Activated CD8-positive, alpha-beta memory T cell treated with anti-CD3 and anti-CD28 coated beads for 24 hours (primary cell): ENCODE measurements at regions not wholly inside any gene's neighbourhood (a gene's known extent, or its start where the extent isn't known, plus 50 kb on each side); places are given as distances from the start of the nearest gene placed in this dataset.

Source experiments
- DNase-seq: peaks from one replicate; pipeline ENCODE4 v3.0.0-alpha.2; 2020

- DNase-seq = no peak
Measured at GRCh38 chr5:35416217-35416988, 186.1 kb upstream of the PRLR start.

- no peak for DNase-seq
Measured at GRCh38 chr5:35415309-35415708, 185.0 kb upstream of the PRLR start.

- no peak for DNase-seq
Measured at GRCh38 chr5:35409361-35409760, 179.1 kb upstream of the PRLR start.

GRCh38 chr5:35408146-35408545 is 177.9 kb upstream of the PRLR start:
- no peak for DNase-seq

GRCh38 chr5:35407697-35408096 is 177.4 kb upstream of the PRLR start:
- DNase-seq = no peak

GRCh38 chr5:35405938-35406337 is 175.7 kb upstream of the PRLR start:
- DNase-seq = no peak

GRCh38 chr5:35404701-35405100 is 174.4 kb upstream of the PRLR start:
- no peak for DNase-seq

GRCh38 chr5:35393901-35394300 is 163.6 kb upstream of the PRLR start:
- no peak for DNase-seq

- no peak for DNase-seq
Measured at GRCh38 chr5:35384658-35385057, 154.4 kb upstream of the PRLR start.

GRCh38 chr5:35383041-35383440 is 152.8 kb upstream of the PRLR start:
- no peak for DNase-seq

- DNase-seq = no peak
Measured at GRCh38 chr5:35377653-35378052, 147.4 kb upstream of the PRLR start.

GRCh38 chr5:35374584-35374983 is 144.3 kb upstream of the PRLR start:
- DNase-seq = no peak

GRCh38 chr5:35373249-35373648 is 143.0 kb upstream of the PRLR start:
- DNase-seq = no peak

- DNase-seq = no peak
Measured at GRCh38 chr5:35372482-35372881, 142.2 kb upstream of the PRLR start.

- DNase-seq = no peak
Measured at GRCh38 chr5:35371951-35372426, 141.7 kb upstream of the PRLR start.

GRCh38 chr5:35370871-35371270 is 140.6 kb upstream of the PRLR start:
- DNase-seq = no peak

GRCh38 chr5:35369965-35370790 is 139.9 kb upstream of the PRLR start:
- no peak for DNase-seq

GRCh38 chr5:35367526-35367925 is 137.2 kb upstream of the PRLR start:
- DNase-seq = no peak

GRCh38 chr5:35365758-35366157 is 135.5 kb upstream of the PRLR start:
- DNase-seq = no peak

- DNase-seq = no peak
Measured at GRCh38 chr5:35364350-35364749, 134.1 kb upstream of the PRLR start.

- DNase-seq = no peak
Measured at GRCh38 chr5:35363387-35363965, 133.2 kb upstream of the PRLR start.

GRCh38 chr5:35362772-35363171 is 132.5 kb upstream of the PRLR start:
- no peak for DNase-seq

GRCh38 chr5:35360671-35361070 is 130.4 kb upstream of the PRLR start:
- no peak for DNase-seq

- no peak for DNase-seq
Measured at GRCh38 chr5:35359859-35360258, 129.6 kb upstream of the PRLR start.
